AG04449 (cell line): ENCODE measurements at regions not wholly inside any gene's neighbourhood (a gene's known extent, or its start where the extent isn't known, plus 50 kb on each side); places are given as distances from the start of the nearest gene placed in this dataset.

ENCODE experiments used
- CTCF ChIA-PET: fragments of 350-600 bp; formaldehyde crosslinking; extraction: SDS; loops from one replicate; lab custom pipeline; 2021; ENCODE audit warnings: antibody characterized with exemption; lab: Yijun Ruan, JAX
- POLR2A ChIA-PET: fragments of 400-600, 350-600 bp; formaldehyde crosslinking; extraction: SDS; loops from one replicate; lab custom pipeline; 2020; ENCODE audit warnings: antibody characterized with exemption, inconsistent platforms; lab: Yijun Ruan, JAX
- DNase-seq: peaks from one replicate; pipeline ENCODE4 v3.0.0-alpha.2; 2010; ENCODE audit warnings: low read depth, low spot score
- H3K4me3 ChIP-seq: 2 replicates; pipeline ENCODE4 v1.5.1; 2011; ENCODE audit warnings: low read depth, mild to moderate bottlenecking, control low read depth, low read length
- TF ChIP-seq, protein P1 (sequence below): IDR thresholded peaks from one replicate; pipeline ENCODE4 v1.5.1; 2011; ENCODE audit warnings: mild to moderate bottlenecking, moderate library complexity, low read length, control low read depth, inconsistent platforms; ENCODE audit not compliant: insufficient read depth; ENCODE audit errors: missing control alignments

DNA sequence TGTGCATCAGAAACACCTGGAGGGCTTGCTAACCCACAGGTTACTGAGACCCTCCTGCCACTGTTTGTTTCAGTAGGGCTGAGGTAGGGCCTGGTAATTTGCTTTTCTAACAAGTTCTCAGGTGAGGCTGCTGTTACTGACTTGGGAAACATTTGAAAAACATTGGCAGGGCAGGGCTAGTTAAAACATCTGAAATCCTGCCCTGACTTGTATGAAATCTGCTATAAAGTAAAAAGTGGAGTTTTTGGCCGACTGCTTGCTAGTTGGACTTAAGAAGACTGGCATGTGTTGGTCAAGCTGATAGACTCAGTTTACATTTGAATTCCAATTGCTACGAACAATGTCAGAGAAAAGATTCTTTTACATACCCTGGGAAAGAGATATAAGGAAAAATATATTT lies 111.6 kb upstream of the DLX2 start:
- ChIA-PET POLR2A (no interaction called here), CTCF (interaction anchor here (1.6 kb wide), 1 partner anchor 247 kb away, joined by 3 read pairs; no protein-coding TSS in a partner anchor)
- H3K4me3 ChIP-seq = no peak overlapping the region

DNA sequence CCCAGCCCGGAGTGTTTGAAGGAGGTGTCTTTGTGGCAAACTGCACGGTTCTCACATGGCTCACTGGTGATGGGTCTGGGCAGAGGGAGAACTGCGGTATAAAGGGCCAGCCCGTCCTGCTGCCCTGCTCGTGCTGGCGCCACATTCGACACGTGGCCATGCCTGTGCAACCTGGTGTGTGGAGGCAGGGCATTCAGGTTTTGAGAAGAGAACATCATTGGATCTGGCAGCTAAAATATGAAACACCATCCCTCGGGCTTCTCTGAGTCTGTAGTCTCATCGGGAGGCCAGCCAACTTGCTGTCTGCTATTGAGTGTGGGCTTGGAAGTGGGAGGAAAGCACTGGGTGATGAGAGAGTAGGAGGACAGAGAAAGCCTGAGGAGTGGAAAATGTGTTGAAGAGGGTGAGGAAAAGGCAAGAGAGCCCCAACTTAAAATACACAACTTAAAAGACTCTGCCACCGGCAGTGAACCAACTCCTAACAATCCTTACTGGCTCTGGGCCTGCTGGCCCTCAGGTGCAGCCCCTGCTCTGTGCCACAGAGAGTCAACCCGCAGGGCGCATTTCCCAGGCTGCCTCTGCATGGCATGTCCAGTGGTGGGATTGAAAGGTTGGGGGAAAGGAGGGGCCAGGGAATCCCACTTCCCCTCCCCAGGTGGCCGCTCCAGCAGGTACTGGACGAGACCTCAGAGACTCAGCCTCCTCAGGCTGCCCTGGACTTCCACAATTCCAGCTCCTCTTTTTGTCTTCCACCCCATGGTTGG lies 112.7 kb upstream of the DLX2 start:
- no peak for DNase-seq
- H3K4me3 ChIP-seq = no peak overlapping the region
- TF ChIP-seq, protein P1, sequence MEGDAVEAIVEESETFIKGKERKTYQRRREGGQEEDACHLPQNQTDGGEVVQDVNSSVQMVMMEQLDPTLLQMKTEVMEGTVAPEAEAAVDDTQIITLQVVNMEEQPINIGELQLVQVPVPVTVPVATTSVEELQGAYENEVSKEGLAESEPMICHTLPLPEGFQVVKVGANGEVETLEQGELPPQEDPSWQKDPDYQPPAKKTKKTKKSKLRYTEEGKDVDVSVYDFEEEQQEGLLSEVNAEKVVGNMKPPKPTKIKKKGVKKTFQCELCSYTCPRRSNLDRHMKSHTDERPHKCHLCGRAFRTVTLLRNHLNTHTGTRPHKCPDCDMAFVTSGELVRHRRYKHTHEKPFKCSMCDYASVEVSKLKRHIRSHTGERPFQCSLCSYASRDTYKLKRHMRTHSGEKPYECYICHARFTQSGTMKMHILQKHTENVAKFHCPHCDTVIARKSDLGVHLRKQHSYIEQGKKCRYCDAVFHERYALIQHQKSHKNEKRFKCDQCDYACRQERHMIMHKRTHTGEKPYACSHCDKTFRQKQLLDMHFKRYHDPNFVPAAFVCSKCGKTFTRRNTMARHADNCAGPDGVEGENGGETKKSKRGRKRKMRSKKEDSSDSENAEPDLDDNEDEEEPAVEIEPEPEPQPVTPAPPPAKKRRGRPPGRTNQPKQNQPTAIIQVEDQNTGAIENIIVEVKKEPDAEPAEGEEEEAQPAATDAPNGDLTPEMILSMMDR = no peak
- POLR2A ChIA-PET = no interaction called here
- CTCF ChIA-PET = no interaction called here

More for the DNA sequence above, 111.6 kb upstream of the DLX2 start:
- no peak for DNase-seq
- TF ChIP-seq, protein P1 = no peak

DNA sequence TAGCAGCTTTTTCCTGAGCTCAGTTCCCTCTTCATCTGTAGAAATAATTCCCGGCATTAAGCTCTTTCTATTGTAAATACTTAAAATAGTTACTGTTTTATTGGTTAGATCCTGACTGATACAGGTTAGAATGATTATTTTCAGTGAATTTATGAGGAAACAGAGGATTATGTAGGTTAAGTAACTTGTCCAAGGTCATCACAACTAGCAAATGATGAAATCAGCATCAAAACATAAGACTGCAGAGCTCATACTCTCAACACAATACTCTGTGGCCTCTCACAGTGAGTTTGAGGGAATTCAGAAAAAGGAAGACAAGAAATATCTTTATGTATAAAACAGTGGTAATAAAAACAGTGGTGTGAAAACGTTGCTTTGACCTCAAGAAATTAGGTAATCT lies 113.2 kb upstream of the DLX2 start:
- no peak for DNase-seq
- CTCF ChIA-PET = no interaction called here
- TF ChIP-seq, protein P1 = no peak
- H3K4me3 ChIP-seq = no peak overlapping the region
- POLR2A ChIA-PET = no interaction called here

- POLR2A ChIA-PET = no interaction called here
- TF ChIP-seq, protein P1 = no peak
- H3K4me3 ChIP-seq = no peak overlapping the region
- no peak for DNase-seq
- CTCF ChIA-PET = no interaction called here
Observed at GRCh38 chr2:172216477-172216876, 113.8 kb upstream of the DLX2 start.

DNA sequence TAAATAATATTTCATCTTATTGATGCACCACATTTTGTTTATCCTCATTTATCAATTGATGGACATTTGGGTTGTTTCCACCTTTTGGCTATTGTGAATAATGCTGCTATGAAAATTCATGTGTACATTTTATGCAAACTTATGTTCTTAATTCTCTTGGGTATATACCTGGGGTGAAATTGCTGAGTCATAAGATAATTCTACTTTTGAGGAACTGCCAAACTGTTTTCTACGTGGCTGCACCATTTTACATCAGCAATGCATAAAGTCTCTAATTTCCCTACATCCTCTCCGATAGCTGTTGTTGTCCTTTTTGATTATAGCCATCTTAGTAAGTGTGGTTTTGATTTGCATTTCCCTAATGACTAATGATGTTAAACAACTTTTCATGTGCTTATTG lies 116.5 kb upstream of the DLX2 start:
- H3K4me3 ChIP-seq = no peak overlapping the region
- no peak for DNase-seq
- ChIA-PET POLR2A (interaction anchor here (1.1 kb wide), 1 partner anchor 13 kb away, joined by 3 read pairs; no protein-coding TSS in a partner anchor), CTCF (interaction anchor here (2.1 kb wide), 1 partner anchor 242 kb away, joined by 11 read pairs; no protein-coding TSS in a partner anchor)
- TF ChIP-seq, protein P1 = no peak

DNA sequence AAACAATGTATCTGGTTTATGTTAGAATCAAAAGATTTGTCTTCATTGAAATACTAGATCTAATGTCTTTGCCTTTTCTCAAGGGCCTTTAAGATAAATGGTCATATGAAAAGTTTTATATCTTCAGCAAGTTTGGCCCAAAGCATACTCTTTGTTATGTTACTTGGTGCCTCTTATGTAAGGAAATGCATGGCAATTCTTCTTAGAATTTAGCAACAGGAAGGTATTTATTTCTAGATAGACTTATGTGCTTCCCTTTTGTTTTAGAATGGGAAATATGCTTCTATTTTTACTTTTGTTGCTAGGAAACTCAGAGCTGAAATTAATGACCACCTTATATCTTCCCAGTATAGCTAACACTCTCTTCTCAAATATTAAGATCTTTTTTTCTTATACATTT lies 117.4 kb upstream of the DLX2 start:
- CTCF ChIA-PET = interaction anchor here (0.7 to 2.1 kb wide), 5 partner anchors 10 to 241 kb away, joined by 3 to 11 read pairs (median 3); no protein-coding TSS in a partner anchor
- POLR2A ChIA-PET = interaction anchor here (1.1 kb wide), 1 partner anchor 12 kb away, joined by 3 read pairs; no protein-coding TSS in a partner anchor
- TF ChIP-seq, protein P1 = no peak
- DNase-seq = no peak
- no peak overlapping the region for H3K4me3 ChIP-seq
